ENCODE measurements at regions not wholly inside any gene's neighbourhood (a gene's known extent, or its start where the extent isn't known, plus 50 kb on each side); places are given as distances from the start of the nearest gene placed in this dataset.

DNA sequence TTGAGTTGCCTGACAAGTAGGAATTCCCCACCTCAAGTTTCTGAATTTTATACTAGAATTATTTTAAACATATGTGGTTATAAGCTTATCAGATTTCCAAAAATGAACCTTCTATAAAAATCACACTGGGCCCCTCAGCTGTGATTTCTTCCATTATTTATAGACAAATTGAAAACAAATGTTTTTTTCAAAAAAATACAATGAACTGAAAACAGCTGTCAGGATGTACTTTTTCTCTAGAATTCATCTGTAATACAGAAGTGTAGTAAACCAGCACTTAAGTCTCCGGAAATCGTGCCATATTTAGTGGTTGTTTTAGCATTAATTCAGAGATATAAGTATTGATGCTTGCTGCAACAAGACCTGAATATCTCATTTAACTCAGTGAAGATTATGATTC is 74.0 kb downstream of the SPRY1 start:
- Histone ChIP-seq H3K27me3 (replicated peaks; ENCODE audit: insufficient read depth) (no peaks in the 10 kb centered on the region), H3K9ac (no peak overlapping the region), H3K4me2 (ENCODE audit: unreplicated experiment) (no peak overlapping the region), H3F3A (ENCODE audit: insufficient read depth) (no peaks in the 10 kb centered on the region), H3K4me1 (ENCODE audit: insufficient read depth) (no peaks in the 10 kb centered on the region), H3K4me3 (no peak overlapping the region), H3K79me2 (ENCODE audit: insufficient read depth) (no peaks in the 10 kb centered on the region), H3K9me2 (ENCODE audit: insufficient read depth) (0 out of 2 replicates have a peak, but pooled peaks cover 3% of the 10 kb centered on the region), H4K20me1 (ENCODE audit: insufficient read depth) (no peaks in the 10 kb centered on the region), H3K36me3 (ENCODE audit: low read depth) (no peaks in the 10 kb centered on the region), H3K27ac (no peak overlapping the region), H3K9me3 (ENCODE audit: low read depth) (no peaks in the 10 kb centered on the region), H2AFZ (no peak overlapping the region)
- in situ Hi-C loops (cut with MboI), result no loop called here
- TF ChIP-seq EZH2phosphoT487 (IDR thresholded peaks at IDR 0.05; ENCODE audit: insufficient read depth, low read depth) (no peak), EZH2 (IDR thresholded peaks at IDR 0.05; ENCODE audit: insufficient read depth, poor library complexity, severe bottlenecking) (no peak)
- no peak for DNase-seq
- WGBS, 2 experiments (ENCODE audit: low coverage in 1 of 2, low lambda C conversion rate in 2 of 2, missing lambda C conversion rate in 2 of 2), result 58 to 62% methylated on average over 2 of the region's 2 CpGs

DNA sequence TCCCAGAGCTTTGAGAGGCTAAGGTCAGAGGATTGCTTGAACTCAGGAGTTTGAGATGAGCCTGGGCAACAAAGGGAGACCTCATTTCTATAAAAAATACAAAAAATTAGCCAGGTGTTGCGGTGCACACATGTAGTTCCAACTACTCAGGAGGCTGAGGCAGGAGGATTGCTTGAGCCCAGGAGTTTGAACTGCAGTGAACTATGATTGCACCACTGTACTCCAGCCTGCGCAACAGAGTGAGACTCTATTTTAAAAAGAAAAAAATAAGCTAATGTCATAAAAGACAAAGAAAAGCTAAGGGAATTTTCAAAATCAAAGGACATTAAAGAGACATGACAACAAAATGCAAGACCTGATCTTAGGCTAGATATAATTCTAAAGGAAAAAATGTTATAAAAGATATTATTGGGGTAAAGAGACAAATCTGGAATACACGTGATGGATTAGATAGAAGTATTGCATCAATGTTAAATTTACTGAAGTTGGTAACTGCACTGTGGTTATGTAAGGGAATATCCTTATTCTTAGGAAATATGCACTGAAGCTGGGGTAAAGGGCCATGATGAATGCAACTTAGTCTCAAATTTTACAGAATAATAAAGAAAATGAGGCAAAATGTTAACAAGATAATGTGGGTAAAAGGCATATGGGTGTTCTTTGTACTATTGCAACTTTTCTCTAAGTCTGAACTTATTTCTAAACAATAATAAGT is 75.2 kb downstream of the SPRY1 start:
- in situ Hi-C loops (cut with MboI), result no loop called here
- Histone ChIP-seq H3F3A (ENCODE audit: insufficient read depth) (no peaks in the 10 kb centered on the region), H3K9me2 (ENCODE audit: insufficient read depth) (0 out of 2 replicates have a peak, but pooled peaks cover 3% of the 10 kb centered on the region), H3K79me2 (ENCODE audit: insufficient read depth) (no peaks in the 10 kb centered on the region), H3K4me3 (no peak overlapping the region), H3K36me3 (ENCODE audit: low read depth) (no peaks in the 10 kb centered on the region), H3K9me3 (ENCODE audit: low read depth) (no peaks in the 10 kb centered on the region), H3K4me2 (ENCODE audit: unreplicated experiment) (no peak overlapping the region), H3K4me1 (ENCODE audit: insufficient read depth) (no peaks in the 10 kb centered on the region), H4K20me1 (ENCODE audit: insufficient read depth) (no peaks in the 10 kb centered on the region), H3K27ac (no peak overlapping the region), H3K27me3 (replicated peaks; ENCODE audit: insufficient read depth) (no peaks in the 10 kb centered on the region), H3K9ac (no peak overlapping the region), H2AFZ (no peak overlapping the region)
- whole genome bisulfite sequencing, 2 experiments (ENCODE audit: low coverage in 1 of 2, low lambda C conversion rate in 2 of 2, missing lambda C conversion rate in 2 of 2), result 87 to 90% methylated on average over 3 of the region's 3 CpGs
- TF ChIP-seq EZH2 (IDR thresholded peaks at IDR 0.05; ENCODE audit: insufficient read depth, poor library complexity, severe bottlenecking) (no peak), EZH2phosphoT487 (IDR thresholded peaks at IDR 0.05; ENCODE audit: insufficient read depth, low read depth) (no peak)
- DNase-seq, result no peak

DNA sequence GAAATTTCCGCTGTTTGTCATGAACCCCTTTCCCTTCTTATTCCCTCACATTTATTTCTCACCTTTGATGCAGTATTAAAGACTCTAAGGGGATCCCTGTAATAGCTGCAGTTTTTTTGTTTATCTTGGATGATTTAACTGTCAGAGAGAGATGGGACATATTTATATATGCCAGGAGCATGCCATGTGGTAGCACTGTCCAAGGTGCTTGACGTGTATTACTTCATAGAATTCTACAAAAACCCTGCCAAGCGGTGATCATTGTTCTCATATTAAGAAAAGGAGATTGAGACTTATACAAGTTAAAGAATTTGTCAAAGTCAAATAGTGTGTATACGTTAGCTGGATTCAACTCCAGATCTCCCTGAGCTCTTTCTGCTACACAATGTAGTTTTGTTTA is 78.2 kb downstream of the SPRY1 start:
- Histone ChIP-seq H3K9me3 (ENCODE audit: low read depth) (no peaks in the 10 kb centered on the region), H3K4me1 (ENCODE audit: insufficient read depth) (no peaks in the 10 kb centered on the region), H3K79me2 (ENCODE audit: insufficient read depth) (no peaks in the 10 kb centered on the region), H3K4me2 (ENCODE audit: unreplicated experiment) (no peak overlapping the region), H2AFZ (no peak overlapping the region), H3K4me3 (no peak overlapping the region), H3K9me2 (ENCODE audit: insufficient read depth) (0 out of 2 replicates have a peak, but pooled peaks cover 3% of the 10 kb centered on the region), H3K36me3 (ENCODE audit: low read depth) (no peaks in the 10 kb centered on the region), H3K27me3 (replicated peaks; ENCODE audit: insufficient read depth) (no peaks in the 10 kb centered on the region), H3F3A (ENCODE audit: insufficient read depth) (no peaks in the 10 kb centered on the region), H3K27ac (no peak overlapping the region), H4K20me1 (ENCODE audit: insufficient read depth) (no peaks in the 10 kb centered on the region), H3K9ac (no peak overlapping the region)
- in situ Hi-C loops (cut with MboI), result no loop called here
- WGBS, 2 experiments (ENCODE audit: low coverage in 1 of 2, low lambda C conversion rate in 2 of 2, missing lambda C conversion rate in 2 of 2), result 88 to 89% methylated on average over 4 of the region's 4 CpGs
- no peak for DNase-seq
- TF ChIP-seq EZH2 (IDR thresholded peaks at IDR 0.05; ENCODE audit: insufficient read depth, poor library complexity, severe bottlenecking) (no peak), EZH2phosphoT487 (IDR thresholded peaks at IDR 0.05; ENCODE audit: insufficient read depth, low read depth) (no peak)

DNA sequence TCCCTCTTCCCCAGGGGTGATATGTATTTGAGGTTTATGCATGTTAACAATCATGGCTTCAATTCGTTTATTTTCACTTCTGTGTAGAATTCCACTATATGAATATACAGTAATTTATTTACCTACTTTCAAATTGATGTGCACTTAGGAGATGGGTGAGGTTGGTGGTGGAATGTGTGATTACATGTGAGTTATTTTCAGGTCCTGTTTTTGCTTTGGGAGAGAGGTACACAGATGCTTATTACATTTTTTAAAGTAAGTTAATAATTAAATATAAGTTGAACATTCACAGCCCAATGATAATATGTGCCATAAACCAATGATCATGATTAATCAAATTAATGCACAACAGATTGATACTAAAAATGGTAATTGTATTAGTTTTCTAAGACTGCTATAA is 79.5 kb downstream of the SPRY1 start:
- Histone ChIP-seq H3K9ac (no peak overlapping the region), H3K4me3 (no peak overlapping the region), H3K4me1 (ENCODE audit: insufficient read depth) (no peaks in the 10 kb centered on the region; the same call in 1 of the 2 replicates), H3K27ac (no peak overlapping the region), H3K9me2 (ENCODE audit: insufficient read depth) (0 out of 2 replicates have a peak, but pooled peaks cover 3% of the 10 kb centered on the region), H2AFZ (no peak overlapping the region), H3K4me2 (ENCODE audit: unreplicated experiment) (no peak overlapping the region), H3K9me3 (ENCODE audit: low read depth) (no peaks in the 10 kb centered on the region), H3K79me2 (ENCODE audit: insufficient read depth) (no peaks in the 10 kb centered on the region), H4K20me1 (ENCODE audit: insufficient read depth) (no peaks in the 10 kb centered on the region), H3K36me3 (ENCODE audit: low read depth) (no peaks in the 10 kb centered on the region), H3K27me3 (replicated peaks; ENCODE audit: insufficient read depth) (no peaks in the 10 kb centered on the region), H3F3A (ENCODE audit: insufficient read depth) (peaks cover 4% of the 10 kb centered on the region; the same call in 1 of the 2 replicates)
- DNase-seq, result no peak
- WGBS, 2 experiments (ENCODE audit: low coverage in 1 of 2, low lambda C conversion rate in 2 of 2, missing lambda C conversion rate in 2 of 2), result 0% methylated on average over 1 of the region's 1 CpG
- TF ChIP-seq EZH2 (IDR thresholded peaks at IDR 0.05; ENCODE audit: insufficient read depth, poor library complexity, severe bottlenecking), result no peak
- no peak for TF ChIP-seq EZH2phosphoT487 (IDR thresholded peaks at IDR 0.05; ENCODE audit: insufficient read depth, low read depth)
- in situ Hi-C loops (cut with MboI), result no loop called here
